ENCODE measurements at regions not wholly inside any gene's neighbourhood (a gene's known extent, or its start where the extent isn't known, plus 50 kb on each side); places are given as distances from the start of the nearest gene placed in this dataset.
A peak's percentile ranks its signal among the peaks of the same experiment; 100 is the strongest.

DNA sequence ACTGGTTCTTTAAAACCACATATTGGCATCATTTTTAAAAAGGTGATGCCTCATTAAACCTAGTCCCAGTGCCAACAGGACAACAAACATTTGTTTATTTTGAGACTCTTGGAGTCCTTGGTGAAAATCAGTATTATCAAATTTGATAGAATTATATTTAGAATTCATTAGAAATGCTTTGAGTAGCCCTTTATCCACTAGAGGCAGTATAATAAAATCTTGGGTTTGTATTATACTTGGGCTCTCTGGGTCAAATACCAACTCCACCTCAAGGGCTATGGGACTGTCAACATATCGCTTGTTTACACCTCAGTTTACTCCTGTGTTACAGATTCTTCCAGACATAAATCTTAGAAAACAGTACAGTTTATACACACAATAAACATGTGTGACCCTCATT, 335.7 kb upstream of the FSTL5 start:
- TF ChIP-seq, protein P1, sequence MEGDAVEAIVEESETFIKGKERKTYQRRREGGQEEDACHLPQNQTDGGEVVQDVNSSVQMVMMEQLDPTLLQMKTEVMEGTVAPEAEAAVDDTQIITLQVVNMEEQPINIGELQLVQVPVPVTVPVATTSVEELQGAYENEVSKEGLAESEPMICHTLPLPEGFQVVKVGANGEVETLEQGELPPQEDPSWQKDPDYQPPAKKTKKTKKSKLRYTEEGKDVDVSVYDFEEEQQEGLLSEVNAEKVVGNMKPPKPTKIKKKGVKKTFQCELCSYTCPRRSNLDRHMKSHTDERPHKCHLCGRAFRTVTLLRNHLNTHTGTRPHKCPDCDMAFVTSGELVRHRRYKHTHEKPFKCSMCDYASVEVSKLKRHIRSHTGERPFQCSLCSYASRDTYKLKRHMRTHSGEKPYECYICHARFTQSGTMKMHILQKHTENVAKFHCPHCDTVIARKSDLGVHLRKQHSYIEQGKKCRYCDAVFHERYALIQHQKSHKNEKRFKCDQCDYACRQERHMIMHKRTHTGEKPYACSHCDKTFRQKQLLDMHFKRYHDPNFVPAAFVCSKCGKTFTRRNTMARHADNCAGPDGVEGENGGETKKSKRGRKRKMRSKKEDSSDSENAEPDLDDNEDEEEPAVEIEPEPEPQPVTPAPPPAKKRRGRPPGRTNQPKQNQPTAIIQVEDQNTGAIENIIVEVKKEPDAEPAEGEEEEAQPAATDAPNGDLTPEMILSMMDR (conservative IDR thresholded peaks at IDR 0.05; ENCODE audit: low read length) = peak; percentile 55
- no peak for TF ChIP-seq EZH2phosphoT487 (IDR thresholded peaks at IDR 0.05; ENCODE audit: borderline replicate concordance)

Measured in Loucy (cell line).